ENCODE measurements at regions not wholly inside any gene's neighbourhood (a gene's known extent, or its start where the extent isn't known, plus 50 kb on each side); places are given as distances from the start of the nearest gene placed in this dataset.
"Not testable (repeated sequence)": the region's sequence is repeated elsewhere in the genome, so short reads cannot be mapped to it uniquely, and the experiment has no call there.

- FAIRE-seq (no peak), DNase-seq (no peak)
- Histone ChIP-seq H3K36me3 (ENCODE audit: control insufficient read depth in 3 of 3, insufficient read depth in 2 of 3, low read depth in 1 of 3, low read length in 3 of 3) (no peaks in the 10 kb centered on the region), H3K4me3 (ENCODE audit: low read depth in 1 of 3, low read length in 3 of 3) (no peak overlapping the region), H3K27ac (ENCODE audit: low read depth in 1 of 3, low read length in 2 of 3) (no peak overlapping the region), H3K9me3 (ENCODE audit: control insufficient read depth in 2 of 2, insufficient read depth in 1 of 2, low read depth in 1 of 2, low read length in 1 of 2) (no peaks in the 10 kb centered on the region), H3K4me1 (ENCODE audit: control insufficient read depth in 3 of 3, insufficient read depth in 2 of 3, low read depth in 1 of 3, low read length in 2 of 3) (no peaks in the 10 kb centered on the region), H3K27me3 (ENCODE audit: control insufficient read depth in 3 of 3, insufficient read depth in 3 of 3, low read length in 3 of 3) (no peaks in the 10 kb centered on the region)
- WGBS, 3 donors: 75 to 92% (median 80%) methylated on average over 3 of the region's 3 CpGs
These were observed 175.5 kb downstream of the TFAP2B start for GRCh38 chr6:50993941-50994720.

GRCh38 chr6:50995036-50995435, 176.4 kb downstream of the TFAP2B start:
- 80 to 89% (median 89%) methylated on average over 5 of the region's 5 CpGs for WGBS, 3 donors

GRCh38 chr6:50998905-50999304, 180.2 kb downstream of the TFAP2B start:
- DNase-seq (no peak), FAIRE-seq (no peak)
- no peak overlapping the region for H3K27ac ChIP-seq (ENCODE audit: low read depth in 1 of 3, low read length in 2 of 3)
- no peaks in the 10 kb centered on the region for H3K27me3 ChIP-seq (ENCODE audit: control insufficient read depth in 3 of 3, insufficient read depth in 3 of 3, low read length in 3 of 3)
- no peak overlapping the region for H3K4me3 ChIP-seq (ENCODE audit: low read depth in 1 of 3, low read length in 3 of 3)
- H3K36me3 ChIP-seq (ENCODE audit: control insufficient read depth in 3 of 3, insufficient read depth in 2 of 3, low read depth in 1 of 3, low read length in 3 of 3): no peaks in the 10 kb centered on the region
- 59 to 86% (median 80%) methylated on average over 1 of the region's 1 CpG for WGBS, 3 donors
- no peaks in the 10 kb centered on the region for H3K9me3 ChIP-seq (ENCODE audit: control insufficient read depth in 2 of 2, insufficient read depth in 1 of 2, low read depth in 1 of 2, low read length in 1 of 2)
- no peaks in the 10 kb centered on the region for H3K4me1 ChIP-seq (ENCODE audit: control insufficient read depth in 3 of 3, insufficient read depth in 2 of 3, low read depth in 1 of 3, low read length in 2 of 3)

More at GRCh38 chr6:50995036-50995435, 176.4 kb downstream of the TFAP2B start:
- Histone ChIP-seq H3K4me1 (ENCODE audit: control insufficient read depth in 3 of 3, insufficient read depth in 2 of 3, low read depth in 1 of 3, low read length in 2 of 3) (no peaks in the 10 kb centered on the region), H3K9me3 (ENCODE audit: control insufficient read depth in 2 of 2, insufficient read depth in 1 of 2, low read depth in 1 of 2, low read length in 1 of 2) (no peaks in the 10 kb centered on the region), H3K27ac (ENCODE audit: low read depth in 1 of 3, low read length in 2 of 3) (no peak overlapping the region), H3K36me3 (ENCODE audit: control insufficient read depth in 3 of 3, insufficient read depth in 2 of 3, low read depth in 1 of 3, low read length in 3 of 3) (no peaks in the 10 kb centered on the region), H3K27me3 (ENCODE audit: control insufficient read depth in 3 of 3, insufficient read depth in 3 of 3, low read length in 3 of 3) (no peaks in the 10 kb centered on the region), H3K4me3 (ENCODE audit: low read depth in 1 of 3, low read length in 3 of 3) (no peak overlapping the region)
- DNase-seq: no peak
- no peak for FAIRE-seq

GRCh38 chr6:51001399-51001798, 182.7 kb downstream of the TFAP2B start:
- no peaks in the 10 kb centered on the region for H3K4me1 ChIP-seq (ENCODE audit: control insufficient read depth in 3 of 3, insufficient read depth in 2 of 3, low read depth in 1 of 3, low read length in 2 of 3)
- 13 to 56% (median 54%) methylated on average over 1 of the region's 1 CpG for WGBS, 3 donors
- no peak overlapping the region for H3K4me3 ChIP-seq (ENCODE audit: low read depth in 1 of 3, low read length in 3 of 3)
- H3K9me3 ChIP-seq (ENCODE audit: control insufficient read depth in 2 of 2, insufficient read depth in 1 of 2, low read depth in 1 of 2, low read length in 1 of 2): no peaks in the 10 kb centered on the region
- no peak overlapping the region for H3K27ac ChIP-seq (ENCODE audit: low read depth in 1 of 3, low read length in 2 of 3)
- no peaks in the 10 kb centered on the region for H3K27me3 ChIP-seq (ENCODE audit: control insufficient read depth in 3 of 3, insufficient read depth in 3 of 3, low read length in 3 of 3)
- H3K36me3 ChIP-seq (ENCODE audit: control insufficient read depth in 3 of 3, insufficient read depth in 2 of 3, low read depth in 1 of 3, low read length in 3 of 3): no peaks in the 10 kb centered on the region
- DNase-seq: peak in 1 of 2 donors; percentile 14
- no peak for FAIRE-seq

GRCh38 chr6:51004380-51004779, 185.7 kb downstream of the TFAP2B start:
- Histone ChIP-seq H3K4me1 (ENCODE audit: control insufficient read depth in 3 of 3, insufficient read depth in 2 of 3, low read depth in 1 of 3, low read length in 2 of 3) (no peaks in the 10 kb centered on the region), H3K27me3 (ENCODE audit: control insufficient read depth in 3 of 3, insufficient read depth in 3 of 3, low read length in 3 of 3) (no peaks in the 10 kb centered on the region), H3K4me3 (ENCODE audit: low read depth in 1 of 3, low read length in 3 of 3) (no peak overlapping the region), H3K9me3 (ENCODE audit: control insufficient read depth in 2 of 2, insufficient read depth in 1 of 2, low read depth in 1 of 2, low read length in 1 of 2) (no peaks in the 10 kb centered on the region), H3K27ac (ENCODE audit: low read depth in 1 of 3, low read length in 2 of 3) (no peak overlapping the region), H3K36me3 (ENCODE audit: control insufficient read depth in 3 of 3, insufficient read depth in 2 of 3, low read depth in 1 of 3, low read length in 3 of 3) (no peaks in the 10 kb centered on the region)
- FAIRE-seq (no peak), DNase-seq (no peak)
- 56 to 75% (median 68%) methylated on average over 4 of the region's 4 CpGs for WGBS, 3 donors

GRCh38 chr6:51005779-51006178, 187.1 kb downstream of the TFAP2B start:
- no peak for FAIRE-seq
- Histone ChIP-seq H3K27ac (ENCODE audit: low read depth in 1 of 3, low read length in 2 of 3) (no peak overlapping the region), H3K36me3 (ENCODE audit: control insufficient read depth in 3 of 3, insufficient read depth in 2 of 3, low read depth in 1 of 3, low read length in 3 of 3) (no peaks in the 10 kb centered on the region), H3K4me1 (ENCODE audit: control insufficient read depth in 3 of 3, insufficient read depth in 2 of 3, low read depth in 1 of 3, low read length in 2 of 3) (no peaks in the 10 kb centered on the region), H3K4me3 (ENCODE audit: low read depth in 1 of 3, low read length in 3 of 3) (no peak overlapping the region), H3K27me3 (ENCODE audit: control insufficient read depth in 3 of 3, insufficient read depth in 3 of 3, low read length in 3 of 3) (no peaks in the 10 kb centered on the region), H3K9me3 (ENCODE audit: control insufficient read depth in 2 of 2, insufficient read depth in 1 of 2, low read depth in 1 of 2, low read length in 1 of 2) (no peaks in the 10 kb centered on the region)
- DNase-seq: no peak

- H3K4me1 ChIP-seq (ENCODE audit: control insufficient read depth in 3 of 3, insufficient read depth in 2 of 3, low read depth in 1 of 3, low read length in 2 of 3): no peaks in the 10 kb centered on the region
- FAIRE-seq: no peak
- no peaks in the 10 kb centered on the region for H3K9me3 ChIP-seq (ENCODE audit: control insufficient read depth in 2 of 2, insufficient read depth in 1 of 2, low read depth in 1 of 2, low read length in 1 of 2)
- no peak overlapping the region for H3K4me3 ChIP-seq (ENCODE audit: low read depth in 1 of 3, low read length in 3 of 3)
- H3K27ac ChIP-seq (ENCODE audit: low read depth in 1 of 3, low read length in 2 of 3): no peak overlapping the region
- no peaks in the 10 kb centered on the region for H3K27me3 ChIP-seq (ENCODE audit: control insufficient read depth in 3 of 3, insufficient read depth in 3 of 3, low read length in 3 of 3)
- no peaks in the 10 kb centered on the region for H3K36me3 ChIP-seq (ENCODE audit: control insufficient read depth in 3 of 3, insufficient read depth in 2 of 3, low read depth in 1 of 3, low read length in 3 of 3)
- DNase-seq: no peak
These were observed 188.6 kb downstream of the TFAP2B start for GRCh38 chr6:51007237-51007636.

- not testable (repeated sequence) for H3K4me1 ChIP-seq (ENCODE audit: control insufficient read depth in 3 of 3, insufficient read depth in 2 of 3, low read depth in 1 of 3, low read length in 2 of 3); H3K27me3 ChIP-seq (ENCODE audit: control insufficient read depth in 3 of 3, insufficient read depth in 3 of 3, low read length in 3 of 3); H3K36me3 ChIP-seq (ENCODE audit: control insufficient read depth in 3 of 3, insufficient read depth in 2 of 3, low read depth in 1 of 3, low read length in 3 of 3); DNase-seq; H3K27ac ChIP-seq (ENCODE audit: low read depth in 1 of 3, low read length in 2 of 3); H3K4me3 ChIP-seq (ENCODE audit: low read depth in 1 of 3, low read length in 3 of 3); H3K9me3 ChIP-seq (ENCODE audit: control insufficient read depth in 2 of 2, insufficient read depth in 1 of 2, low read depth in 1 of 2, low read length in 1 of 2); FAIRE-seq
- 77 to 88% (median 79%) methylated on average over 1 of the region's 1 CpG for WGBS, 3 donors
These were observed 190.0 kb downstream of the TFAP2B start for GRCh38 chr6:51008693-51009092.

- Histone ChIP-seq H3K27ac (ENCODE audit: low read depth in 1 of 3, low read length in 2 of 3) (no peak overlapping the region), H3K4me1 (ENCODE audit: control insufficient read depth in 3 of 3, insufficient read depth in 2 of 3, low read depth in 1 of 3, low read length in 2 of 3) (no peaks in the 10 kb centered on the region), H3K9me3 (ENCODE audit: control insufficient read depth in 2 of 2, insufficient read depth in 1 of 2, low read depth in 1 of 2, low read length in 1 of 2) (no peaks in the 10 kb centered on the region), H3K36me3 (ENCODE audit: control insufficient read depth in 3 of 3, insufficient read depth in 2 of 3, low read depth in 1 of 3, low read length in 3 of 3) (no peaks in the 10 kb centered on the region), H3K4me3 (ENCODE audit: low read depth in 1 of 3, low read length in 3 of 3) (no peak overlapping the region), H3K27me3 (ENCODE audit: control insufficient read depth in 3 of 3, insufficient read depth in 3 of 3, low read length in 3 of 3) (no peaks in the 10 kb centered on the region)
- FAIRE-seq (peak; percentile 33), DNase-seq (no peak)
These were observed 194.7 kb downstream of the TFAP2B start for GRCh38 chr6:51013376-51013775.

Measured in small intestine (tissue), 7 donors.